Neural cell (in vitro differentiated cells): ENCODE measurements at regions not wholly inside any gene's neighbourhood (a gene's known extent, or its start where the extent isn't known, plus 50 kb on each side); places are given as distances from the start of the nearest gene placed in this dataset.

Source experiments
- CTCF ChIP-seq: fragments of 450-650 bp; IDR thresholded peaks from 2 replicates; pipeline ENCODE4 v1.5.1; 2014; ENCODE audit warnings: antibody characterized with exemption, mild to moderate bottlenecking, moderate library complexity; ENCODE audit not compliant: poor library complexity, severe bottlenecking
- EP300 ChIP-seq: fragments of 450-650 bp; conservative IDR thresholded peaks from 2 replicates; pipeline ENCODE4 v1.6.1; 2014; ENCODE audit warnings: antibody characterized with exemption, mild to moderate bottlenecking, moderate library complexity; ENCODE audit not compliant: poor library complexity, severe bottlenecking
- POLR2AphosphoS5 ChIP-seq: IDR thresholded peaks from 2 replicates; pipeline ENCODE4 v1.6.1; 2012

DNA sequence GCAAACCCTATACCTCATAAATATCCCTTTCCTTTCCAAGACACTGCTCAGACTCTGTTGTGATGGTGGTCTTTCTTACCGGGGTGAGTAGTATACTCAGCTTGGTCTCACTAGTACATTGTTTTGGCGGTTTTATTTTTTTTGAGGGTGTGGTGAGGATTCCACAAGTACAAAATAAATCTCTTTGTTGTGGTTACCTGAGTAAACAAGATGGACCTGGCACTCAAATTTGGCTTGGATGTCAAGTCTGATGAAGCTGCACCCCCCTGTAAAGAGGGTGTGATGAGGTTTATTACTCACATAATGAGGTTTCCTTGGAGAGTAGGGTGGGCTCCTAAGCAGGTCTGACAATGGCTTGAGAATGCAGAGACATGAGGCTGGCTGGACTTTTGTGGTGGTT, 68.2 kb upstream of the KCNJ6 start:
- TF ChIP-seq POLR2AphosphoS5, result no peak
- TF ChIP-seq CTCF, result no peak
- TF ChIP-seq EP300, result no peak
